IMR-90 (cell line): ENCODE measurements at regions not wholly inside any gene's neighbourhood (a gene's known extent, or its start where the extent isn't known, plus 50 kb on each side); places are given as distances from the start of the nearest gene placed in this dataset.

Experiments
- ATAC-seq: fragments of 200-7000 bp; cut with Tn5 transposase; 2 replicates; pipeline ENCODE4 v1.9.1; 2020; ENCODE audit warnings: low read depth, mild to moderate bottlenecking, moderate library complexity
- BruUV-seq: library from RNA; stranded (reverse); fragments of 400-500 nt; replicated peaks from 2 replicates; lab custom pipeline; 2021; lab: Mats Ljungman, UMichigan
- CTCF ChIA-PET: fragments of 300-600 bp; formaldehyde crosslinking; extraction: SDS; loops from one replicate; lab custom pipeline; 2021; ENCODE audit warnings: antibody characterized with exemption; lab: Yijun Ruan, JAX
- POLR2A ChIA-PET: fragments of 300-600 bp; sonication (Branson Sonifier 250); formaldehyde crosslinking; loops from one replicate; lab custom pipeline; 2022; ENCODE audit warnings: antibody characterized with exemption; ENCODE audit not compliant: unreplicated experiment; lab: Charles Lee
- DNase-seq: peaks from one replicate; pipeline ENCODE4 v3.0.0; 2013
- H2AFZ ChIP-seq: replicated peaks from 2 replicates; pipeline ENCODE3; 2013; ENCODE audit warnings: low read length, mild to moderate bottlenecking; ENCODE audit not compliant: poor library complexity
- H2AK5ac ChIP-seq: 2 replicates; pipeline ENCODE4 v1.6.1; 2013; ENCODE audit warnings: low read depth, low read length, inconsistent platforms
- H2AK9ac ChIP-seq: replicated peaks from 2 replicates; pipeline ENCODE3; 2013; ENCODE audit warnings: mild to moderate bottlenecking, low read depth, low read length, moderate library complexity; ENCODE audit not compliant: poor library complexity
- H2BK120ac ChIP-seq: 2 replicates; pipeline ENCODE4 v1.6.1; 2013; ENCODE audit warnings: low read depth, low read length, inconsistent platforms
- H2BK15ac ChIP-seq: 3 replicates; pipeline ENCODE4 v1.6.1; 2013; ENCODE audit warnings: low read depth, low read length, inconsistent platforms
- H2BK20ac ChIP-seq: 2 replicates; pipeline ENCODE4 v1.6.1; 2013; ENCODE audit warnings: low read depth, mild to moderate bottlenecking, inconsistent platforms, low read length, moderate library complexity
- H2BK5ac ChIP-seq: 2 replicates; pipeline ENCODE4 v1.6.1; 2013; ENCODE audit warnings: mild to moderate bottlenecking, low read depth, low read length, inconsistent platforms; ENCODE audit not compliant: poor library complexity, severe bottlenecking
- H3K14ac ChIP-seq: replicated peaks from 2 replicates; pipeline ENCODE4 v1.6.1; 2013; ENCODE audit warnings: low read depth, low read length, inconsistent platforms
- H3K18ac ChIP-seq: 2 replicates; pipeline ENCODE4 v1.6.1; 2013; ENCODE audit warnings: low read depth, low read length, control low read depth
- H3K23ac ChIP-seq: 2 replicates; pipeline ENCODE4 v1.6.1; 2013; ENCODE audit warnings: low read depth, low read length, inconsistent platforms
- H3K27ac ChIP-seq: 2 replicates; pipeline ENCODE4 v1.5.1; 2013; ENCODE audit warnings: mild to moderate bottlenecking, control low read depth, low read length; ENCODE audit not compliant: insufficient read depth
- H3K27me3 ChIP-seq: 2 replicates; pipeline ENCODE4 v1.6.1; 2013; ENCODE audit warnings: low read length; ENCODE audit not compliant: control insufficient read depth, insufficient read depth
- H3K36me3 ChIP-seq: 2 replicates; pipeline ENCODE4 v1.6.1; 2013; ENCODE audit warnings: low read length, mixed read lengths; ENCODE audit not compliant: control insufficient read depth, insufficient read depth
- H3K4ac ChIP-seq: 2 replicates; pipeline ENCODE4 v1.6.1; 2013; ENCODE audit warnings: low read depth, low read length, inconsistent platforms
- H3K4me1 ChIP-seq: 2 replicates; pipeline ENCODE4 v1.6.1; 2013; ENCODE audit warnings: low read length, mixed read lengths; ENCODE audit not compliant: control insufficient read depth, insufficient read depth
- H3K4me2 ChIP-seq: 2 replicates; pipeline ENCODE4 v1.6.1; 2013; ENCODE audit warnings: low read depth, mild to moderate bottlenecking, control low read depth, low read length, moderate library complexity
- H3K4me3 ChIP-seq: 2 replicates; pipeline ENCODE4 v1.5.1; 2013; ENCODE audit warnings: low read depth, mild to moderate bottlenecking, control low read depth, low read length, moderate library complexity; ENCODE audit not compliant: insufficient read depth
- H3K56ac ChIP-seq: 2 replicates; pipeline ENCODE4 v1.6.1; 2013; ENCODE audit warnings: low read length, inconsistent platforms; ENCODE audit not compliant: insufficient read depth; ENCODE audit errors: extremely low read depth
- H3K79me1 ChIP-seq, 2 experiments: 2 replicates each; pipeline ENCODE4 v1.6.1; 2013; ENCODE audit warnings: low read length in 2 of 2, inconsistent platforms in 1 of 2, low read depth in 1 of 2
- H3K9ac ChIP-seq: 2 replicates; pipeline ENCODE4 v1.6.1; 2013; ENCODE audit warnings: low read depth, low read length, control low read depth
- H3K9me1 ChIP-seq: 2 replicates; pipeline ENCODE4 v1.6.1; 2013; ENCODE audit warnings: low read length, inconsistent platforms; ENCODE audit not compliant: insufficient read depth
- H3K9me3 ChIP-seq: 2 replicates; pipeline ENCODE4 v1.6.1; 2013; ENCODE audit warnings: low read length; ENCODE audit not compliant: control insufficient read depth, insufficient read depth
- H4K20me1 ChIP-seq: 2 replicates; pipeline ENCODE4 v1.6.1; 2013; ENCODE audit warnings: low read length, inconsistent platforms; ENCODE audit not compliant: insufficient read depth
- H4K5ac ChIP-seq: 2 replicates; pipeline ENCODE4 v1.6.1; 2013; ENCODE audit warnings: mild to moderate bottlenecking, low read depth, low read length, control low read depth
- H4K8ac ChIP-seq, 2 experiments: 2 replicates each; pipeline ENCODE4 v1.6.1; 2013; ENCODE audit warnings: low read depth in 2 of 2, low read length in 2 of 2, control low read depth in 1 of 2, inconsistent platforms in 1 of 2
- H4K91ac ChIP-seq: 2 replicates; pipeline ENCODE4 v1.6.1; 2013; ENCODE audit warnings: low read depth, low read length, inconsistent platforms; ENCODE audit not compliant: insufficient read depth
- BHLHE40 ChIP-seq: fragments of 150-350 bp; IDR thresholded peaks from 2 replicates; pipeline ENCODE4 v1.6.1; 2016; ENCODE audit warnings: mild to moderate bottlenecking, low read depth, low read length
- CEBPB ChIP-seq: IDR thresholded peaks from 2 replicates; pipeline ENCODE4 v1.6.1; 2012; ENCODE audit warnings: low read depth, low read length, improper control_type of control experiment
- CHD1 ChIP-seq: IDR thresholded peaks from 2 replicates; pipeline ENCODE4 v1.6.1; 2012; ENCODE audit warnings: low read depth, low read length, improper control_type of control experiment
- FOS ChIP-seq: fragments of 150-350 bp; IDR thresholded peaks from 2 replicates; pipeline ENCODE4 v1.6.1; 2016; ENCODE audit warnings: low read depth, low read length
- MAFK ChIP-seq: IDR thresholded peaks from 2 replicates; pipeline ENCODE4 v1.6.1; 2012; ENCODE audit warnings: low read depth, low read length, improper control_type of control experiment
- MAZ ChIP-seq: IDR thresholded peaks from 2 replicates; pipeline ENCODE4 v1.6.1; 2012; ENCODE audit warnings: low read depth, mild to moderate bottlenecking, low read length, improper control_type of control experiment, moderate library complexity, borderline replicate concordance
- MXI1 ChIP-seq: IDR thresholded peaks from 2 replicates; pipeline ENCODE4 v1.6.1; 2012; ENCODE audit warnings: low read depth, mild to moderate bottlenecking, low read length, moderate library complexity, borderline replicate concordance
- NFE2L2 ChIP-seq: fragments of 150-350 bp; IDR thresholded peaks from 2 replicates; pipeline ENCODE4 v1.6.1; 2016; ENCODE audit warnings: low read depth, mild to moderate bottlenecking, low read length
- POLR2A ChIP-seq: IDR thresholded peaks from 2 replicates; pipeline ENCODE4 v1.6.1; 2012; ENCODE audit warnings: mild to moderate bottlenecking, low read depth, low read length
- RAD21 ChIP-seq: IDR thresholded peaks from 2 replicates; pipeline ENCODE4 v1.6.1; 2012; ENCODE audit warnings: low read length, improper control_type of control experiment
- RCOR1 ChIP-seq: IDR thresholded peaks from 2 replicates; pipeline ENCODE4 v1.6.1; 2012; ENCODE audit warnings: mild to moderate bottlenecking, low read length, improper control_type of control experiment; ENCODE audit not compliant: insufficient replicate concordance
- RFX5 ChIP-seq: IDR thresholded peaks from 2 replicates; pipeline ENCODE4 v1.8.0; 2012; ENCODE audit warnings: low read depth, mild to moderate bottlenecking, low read length, moderate library complexity
- SMC3 ChIP-seq: fragments of 150-350 bp; IDR thresholded peaks from 2 replicates; pipeline ENCODE4 v1.6.1; 2016; ENCODE audit warnings: low read depth, mild to moderate bottlenecking, antibody characterized with exemption, low read length, moderate library complexity
- WGBS, 2 experiments: methylation state at CpG; one replicate each; pipeline versions ENCODE4 v1.1.5 to v1.1.7; 2013; ENCODE audit warnings: missing lambda C conversion rate in 2 of 2; ENCODE audit not compliant: insufficient read length in 1 of 2; ENCODE audit errors: extremely low coverage in 2 of 2; 5-methylcytosine and 5-hydroxymethylcytosine counted together
- dilution Hi-C: fragments of 300-500 bp; cut with HindIII; formaldehyde crosslinking; loops from one replicate; pipeline ENCODE4 v1.14.3; 2018; ENCODE audit warnings: low sequenced_read_pairs; ENCODE audit not compliant: unreplicated experiment
- in situ Hi-C: fragments of 300-500 bp; cut with MboI; formaldehyde crosslinking; loops from 3 replicates; pipeline ENCODE4 v1.14.3; 2019; ENCODE audit warnings: low sequenced_read_pairs, inconsistent platforms, mixed read lengths
- intact Hi-C: fragments of 100-400 bp; cut with micrococcal nuclease; formaldehyde crosslinking; loops from 2 replicates; pipeline ENCODE4 v1.10.0; 2022
- TF ChIP-seq, protein P1 (sequence below): fragments of 150-350 bp; IDR thresholded peaks from 2 replicates; pipeline ENCODE4 v1.6.1; 2016; ENCODE audit warnings: low read depth, mild to moderate bottlenecking, low read length, moderate library complexity, borderline replicate concordance
- TF ChIP-seq, protein P2 (sequence below): fragments of 150-350 bp; IDR thresholded peaks from 2 replicates; pipeline ENCODE4 v1.6.1; 2017; ENCODE audit warnings: mild to moderate bottlenecking, antibody characterized with exemption, low read length, low read depth
- TF ChIP-seq, protein P3 (sequence below): conservative IDR thresholded peaks from 2 replicates; pipeline ENCODE4 v1.5.1; 2012; ENCODE audit warnings: mild to moderate bottlenecking, low read depth, low read length, improper control_type of control experiment

DNA sequence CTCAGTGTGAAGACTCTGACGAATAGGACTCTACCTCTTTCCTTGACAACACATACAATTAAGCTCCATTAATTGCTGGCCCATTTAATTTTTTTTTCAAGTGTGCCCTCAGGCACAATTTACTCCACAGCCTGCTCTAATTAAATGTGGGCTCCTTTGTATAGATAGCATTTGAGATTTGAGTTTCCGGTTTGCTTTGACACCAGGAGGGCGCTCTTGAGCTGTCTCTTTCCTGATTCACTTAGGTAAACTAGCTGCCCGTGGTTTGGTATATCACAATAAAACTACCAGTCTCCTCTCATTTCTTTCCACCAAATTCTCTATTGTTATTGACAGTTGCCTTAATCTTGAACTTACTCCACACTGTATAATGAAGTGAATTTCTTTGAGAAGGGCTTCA, 666.0 kb downstream of the DSC3 start:
- ChIA-PET CTCF (no interaction called here), POLR2A (no interaction called here)
- no peak overlapping the region for H3K4ac ChIP-seq
- H2AK9ac ChIP-seq: no peak overlapping the region
- ATAC-seq: no peak
- no peak for DNase-seq
- no peaks in the 10 kb centered on the region for H3K36me3 ChIP-seq
- H4K5ac ChIP-seq: no peak overlapping the region
- H3K18ac ChIP-seq: no peak overlapping the region
- H2AK5ac ChIP-seq: no peak overlapping the region
- no peak overlapping the region for H2AFZ ChIP-seq
- intact Hi-C loops (no loop called here), in situ Hi-C loops (no loop called here), dilution Hi-C loops (no loop called here)
- H2BK120ac ChIP-seq: no peak overlapping the region
- H2BK20ac ChIP-seq: no peak overlapping the region
- H3K27ac ChIP-seq: no peak overlapping the region
- H3K9me1 ChIP-seq: no peaks in the 10 kb centered on the region
- H3K9ac ChIP-seq: no peak overlapping the region
- no peak overlapping the region for H3K4me3 ChIP-seq
- no peak overlapping the region for H4K91ac ChIP-seq
- no CpG with 5 or more reads among the region's 4 CpGs for WGBS, 2 experiments
- H4K20me1 ChIP-seq: no peaks in the 10 kb centered on the region
- no peak overlapping the region for H2BK15ac ChIP-seq
- H3K9me3 ChIP-seq: peaks cover 3% of the 10 kb centered on the region; the same call in 1 of the 2 replicates
- no peaks in the 10 kb centered on the region for H3K79me1 ChIP-seq
- no peaks in the 10 kb centered on the region for H3K27me3 ChIP-seq
- H3K23ac ChIP-seq: no peak overlapping the region
- TF ChIP-seq RCOR1 (no peak), CHD1 (no peak), MXI1 (no peak), RAD21 (no peak), FOS (no peak), POLR2A (no peak), MAZ (no peak), BHLHE40 (no peak), SMC3 (no peak), NFE2L2 (no peak), CEBPB (no peak), RFX5 (no peak), MAFK (no peak)
- TF ChIP-seq, protein P1, sequence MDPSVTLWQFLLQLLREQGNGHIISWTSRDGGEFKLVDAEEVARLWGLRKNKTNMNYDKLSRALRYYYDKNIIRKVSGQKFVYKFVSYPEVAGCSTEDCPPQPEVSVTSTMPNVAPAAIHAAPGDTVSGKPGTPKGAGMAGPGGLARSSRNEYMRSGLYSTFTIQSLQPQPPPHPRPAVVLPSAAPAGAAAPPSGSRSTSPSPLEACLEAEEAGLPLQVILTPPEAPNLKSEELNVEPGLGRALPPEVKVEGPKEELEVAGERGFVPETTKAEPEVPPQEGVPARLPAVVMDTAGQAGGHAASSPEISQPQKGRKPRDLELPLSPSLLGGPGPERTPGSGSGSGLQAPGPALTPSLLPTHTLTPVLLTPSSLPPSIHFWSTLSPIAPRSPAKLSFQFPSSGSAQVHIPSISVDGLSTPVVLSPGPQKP: no peak
- TF ChIP-seq, protein P2, sequence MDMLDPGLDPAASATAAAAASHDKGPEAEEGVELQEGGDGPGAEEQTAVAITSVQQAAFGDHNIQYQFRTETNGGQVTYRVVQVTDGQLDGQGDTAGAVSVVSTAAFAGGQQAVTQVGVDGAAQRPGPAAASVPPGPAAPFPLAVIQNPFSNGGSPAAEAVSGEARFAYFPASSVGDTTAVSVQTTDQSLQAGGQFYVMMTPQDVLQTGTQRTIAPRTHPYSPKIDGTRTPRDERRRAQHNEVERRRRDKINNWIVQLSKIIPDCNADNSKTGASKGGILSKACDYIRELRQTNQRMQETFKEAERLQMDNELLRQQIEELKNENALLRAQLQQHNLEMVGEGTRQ: no peak
- TF ChIP-seq, protein P3, sequence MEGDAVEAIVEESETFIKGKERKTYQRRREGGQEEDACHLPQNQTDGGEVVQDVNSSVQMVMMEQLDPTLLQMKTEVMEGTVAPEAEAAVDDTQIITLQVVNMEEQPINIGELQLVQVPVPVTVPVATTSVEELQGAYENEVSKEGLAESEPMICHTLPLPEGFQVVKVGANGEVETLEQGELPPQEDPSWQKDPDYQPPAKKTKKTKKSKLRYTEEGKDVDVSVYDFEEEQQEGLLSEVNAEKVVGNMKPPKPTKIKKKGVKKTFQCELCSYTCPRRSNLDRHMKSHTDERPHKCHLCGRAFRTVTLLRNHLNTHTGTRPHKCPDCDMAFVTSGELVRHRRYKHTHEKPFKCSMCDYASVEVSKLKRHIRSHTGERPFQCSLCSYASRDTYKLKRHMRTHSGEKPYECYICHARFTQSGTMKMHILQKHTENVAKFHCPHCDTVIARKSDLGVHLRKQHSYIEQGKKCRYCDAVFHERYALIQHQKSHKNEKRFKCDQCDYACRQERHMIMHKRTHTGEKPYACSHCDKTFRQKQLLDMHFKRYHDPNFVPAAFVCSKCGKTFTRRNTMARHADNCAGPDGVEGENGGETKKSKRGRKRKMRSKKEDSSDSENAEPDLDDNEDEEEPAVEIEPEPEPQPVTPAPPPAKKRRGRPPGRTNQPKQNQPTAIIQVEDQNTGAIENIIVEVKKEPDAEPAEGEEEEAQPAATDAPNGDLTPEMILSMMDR: no peak
- H3K14ac ChIP-seq: no peak overlapping the region
- no peak overlapping the region for H2BK5ac ChIP-seq
- H3K56ac ChIP-seq: no peak overlapping the region
- H4K8ac ChIP-seq: no peak overlapping the region
- no TSS peak for BruUV-seq
- H3K4me2 ChIP-seq: no peak overlapping the region
- H3K4me1 ChIP-seq: no peaks in the 10 kb centered on the region
